NCI-H1930 (cell line): ENCODE measurements at regions not wholly inside any gene's neighbourhood (a gene's known extent, or its start where the extent isn't known, plus 50 kb on each side); places are given as distances from the start of the nearest gene placed in this dataset.

Source experiments
- DNase-seq, 2 experiments: peaks; one replicate each; lab custom pipeline; 2025; lab: John Stamatoyannopoulos, UW

DNA sequence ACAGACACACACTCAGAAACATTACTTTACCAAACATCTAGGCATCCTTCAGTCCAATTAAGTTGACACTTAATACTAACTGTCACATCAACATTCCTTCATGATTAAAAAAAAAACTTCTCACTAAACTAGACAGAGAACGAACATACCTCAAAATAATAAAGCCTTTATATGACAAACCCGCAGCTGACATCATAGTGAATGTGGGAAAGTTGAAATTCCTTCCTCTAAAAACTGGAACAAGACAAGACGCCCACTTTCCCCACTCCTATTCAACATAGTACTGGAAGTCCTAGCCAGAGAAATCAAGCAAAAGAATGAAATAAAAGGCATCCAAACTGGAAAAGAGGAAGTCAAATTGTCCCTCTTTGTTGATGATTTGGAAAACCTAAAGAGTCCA is 96.9 kb upstream of the PPP1R9A start:
- no peak for DNase-seq

DNA sequence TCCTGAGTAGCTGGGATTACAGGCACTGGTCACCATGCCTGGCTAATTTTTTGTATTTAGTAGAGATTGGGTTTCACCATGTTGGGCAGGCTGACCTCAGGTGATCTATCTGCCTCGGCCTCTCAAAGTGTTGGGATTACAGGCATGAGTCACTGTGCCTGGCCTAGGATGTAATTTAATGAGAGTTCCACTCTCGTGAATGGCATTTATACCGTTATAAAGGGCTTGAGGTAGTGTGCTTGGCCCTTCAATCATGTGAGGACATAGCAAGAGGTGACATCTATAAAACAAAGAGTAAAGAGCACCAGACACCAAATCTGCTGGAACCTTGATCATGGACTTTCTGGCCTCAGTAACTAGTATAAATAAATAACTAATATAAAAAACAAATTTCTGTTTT is 93.5 kb upstream of the PPP1R9A start:
- no peak for DNase-seq

DNA sequence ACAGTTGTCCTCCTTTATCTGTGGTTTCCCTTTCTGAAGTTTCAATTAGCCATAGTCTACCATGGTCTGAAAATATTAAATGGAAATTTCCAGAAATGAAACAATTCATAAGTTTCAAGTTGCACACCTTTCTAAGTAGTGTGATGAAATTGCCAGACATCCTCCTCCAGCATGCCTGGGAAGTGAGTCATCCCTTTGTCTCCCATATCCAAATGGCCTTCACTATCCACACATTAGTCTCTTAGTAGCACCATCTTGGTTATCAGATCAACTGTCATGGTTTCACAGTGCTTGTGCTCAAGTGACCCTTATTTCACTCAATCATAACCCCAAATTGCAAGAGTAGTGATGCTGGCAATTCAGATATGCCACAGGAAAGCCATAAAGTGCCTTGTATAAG is 83.4 kb upstream of the PPP1R9A start:
- peak in 1 of 2 experiments; percentile 35 for DNase-seq

DNA sequence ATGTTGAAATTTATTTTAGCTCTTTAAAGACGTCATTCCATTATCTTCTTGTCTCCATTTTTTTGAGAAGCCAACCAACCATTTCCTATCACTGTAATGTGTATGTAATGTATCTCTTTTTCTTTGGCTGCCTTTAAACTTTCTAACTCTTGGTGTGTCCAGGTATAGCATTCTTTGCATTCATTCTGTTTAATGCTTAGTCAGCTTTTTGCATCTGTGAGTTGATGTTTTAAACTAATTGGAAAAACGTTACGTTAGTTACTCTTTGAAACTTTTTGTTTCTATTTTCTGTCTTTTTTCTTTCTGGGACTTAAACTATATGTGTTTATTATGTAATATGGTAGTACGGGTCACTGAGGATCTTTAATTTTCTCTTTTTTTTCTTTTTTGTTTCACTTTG is 77.4 kb upstream of the PPP1R9A start:
- DNase-seq = no peak

DNA sequence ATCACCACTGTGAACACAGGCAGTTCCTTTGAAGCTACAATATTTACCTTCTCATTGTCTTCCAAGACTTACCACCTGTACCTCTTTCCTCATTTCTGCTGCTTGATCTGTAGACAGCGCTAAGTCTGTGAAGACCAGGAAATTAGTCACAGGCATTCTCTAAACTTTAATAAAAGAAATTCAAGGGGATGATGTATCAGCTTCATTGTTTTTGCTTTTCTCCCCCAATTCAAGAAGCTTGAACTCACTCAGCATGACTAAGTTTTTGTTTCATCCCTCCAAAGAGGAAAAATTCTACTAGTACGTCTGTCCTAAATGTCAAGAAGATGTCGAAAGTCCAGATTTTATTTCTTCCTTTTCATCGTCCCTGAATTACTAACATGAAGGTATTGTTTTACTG is 75.3 kb upstream of the PPP1R9A start:
- DNase-seq = no peak

DNA sequence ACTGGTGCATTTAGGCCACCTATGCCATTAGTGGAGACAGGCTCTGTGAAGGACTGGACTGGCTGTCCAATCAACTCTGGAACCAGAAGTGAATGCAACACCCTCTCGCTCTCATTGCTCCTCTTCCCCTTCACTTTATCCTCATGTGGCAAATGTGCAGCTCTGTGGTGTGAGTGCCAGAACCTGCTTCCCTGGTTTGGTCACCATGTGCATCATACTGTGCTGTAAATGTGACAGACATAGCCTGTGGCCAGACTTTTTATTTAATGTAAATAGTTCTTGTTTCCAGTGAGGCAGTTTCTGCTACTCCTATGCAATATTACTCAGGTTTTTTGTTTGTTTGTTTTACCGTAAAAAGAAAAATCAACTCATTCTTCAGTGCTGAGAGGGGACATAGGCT is 73.0 kb upstream of the PPP1R9A start:
- DNase-seq = no peak

DNA sequence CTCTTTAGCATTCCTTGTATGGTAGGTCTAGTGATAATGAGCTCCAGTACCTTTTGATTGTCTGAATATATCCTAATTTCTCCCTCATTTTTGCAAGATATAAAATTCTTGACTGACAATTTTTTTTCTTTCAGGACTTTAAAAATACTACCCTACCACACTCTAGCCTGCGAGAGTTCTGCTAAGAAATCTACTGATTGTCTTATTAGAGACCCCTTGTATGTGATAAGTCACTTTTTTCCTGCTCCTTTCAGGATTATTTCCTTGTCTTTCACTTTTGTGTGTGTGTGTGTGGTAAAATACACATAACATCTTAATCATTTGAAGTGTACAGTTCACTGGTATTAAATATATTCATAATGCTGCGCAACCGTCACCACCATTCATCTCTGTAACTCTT is 68.7 kb upstream of the PPP1R9A start:
- DNase-seq = no peak

DNA sequence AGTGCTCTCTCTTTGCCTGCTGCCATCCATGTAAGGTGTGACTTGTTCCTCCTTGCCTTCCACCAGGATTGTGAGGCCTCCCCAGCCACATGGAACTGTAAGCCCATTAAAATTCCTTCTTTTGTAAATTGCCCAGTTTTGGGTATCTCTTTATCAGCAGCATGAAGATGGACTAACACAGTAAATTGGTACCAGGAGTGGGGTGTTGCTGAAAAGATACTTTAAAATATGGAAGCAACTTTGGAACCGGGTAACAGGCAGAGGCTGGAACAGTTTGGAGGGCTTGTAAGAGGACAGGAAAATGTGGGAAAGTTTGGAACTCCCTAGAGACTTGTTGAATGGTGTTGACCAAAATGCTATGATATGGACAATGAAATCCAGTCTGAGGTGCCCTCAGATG is 63.8 kb upstream of the PPP1R9A start:
- no peak for DNase-seq

DNA sequence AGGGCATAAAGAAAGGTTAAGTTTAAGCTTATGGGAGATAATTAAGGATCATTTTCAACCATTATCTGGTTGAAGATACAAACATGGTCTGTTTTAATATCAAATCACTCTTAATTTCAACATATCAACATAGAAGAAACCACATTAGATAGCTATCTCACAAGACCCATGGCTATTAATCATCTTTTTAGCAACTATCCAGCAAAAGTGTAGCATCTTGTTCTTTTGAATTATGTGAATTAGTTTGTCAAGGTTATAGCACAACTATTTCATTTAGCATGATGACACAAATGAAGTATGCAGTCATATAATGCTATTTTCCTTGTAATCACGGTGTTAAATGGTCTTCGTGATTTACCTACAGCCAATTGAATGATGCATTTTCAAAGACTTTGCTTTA is 58.9 kb upstream of the PPP1R9A start:
- no peak for DNase-seq

DNA sequence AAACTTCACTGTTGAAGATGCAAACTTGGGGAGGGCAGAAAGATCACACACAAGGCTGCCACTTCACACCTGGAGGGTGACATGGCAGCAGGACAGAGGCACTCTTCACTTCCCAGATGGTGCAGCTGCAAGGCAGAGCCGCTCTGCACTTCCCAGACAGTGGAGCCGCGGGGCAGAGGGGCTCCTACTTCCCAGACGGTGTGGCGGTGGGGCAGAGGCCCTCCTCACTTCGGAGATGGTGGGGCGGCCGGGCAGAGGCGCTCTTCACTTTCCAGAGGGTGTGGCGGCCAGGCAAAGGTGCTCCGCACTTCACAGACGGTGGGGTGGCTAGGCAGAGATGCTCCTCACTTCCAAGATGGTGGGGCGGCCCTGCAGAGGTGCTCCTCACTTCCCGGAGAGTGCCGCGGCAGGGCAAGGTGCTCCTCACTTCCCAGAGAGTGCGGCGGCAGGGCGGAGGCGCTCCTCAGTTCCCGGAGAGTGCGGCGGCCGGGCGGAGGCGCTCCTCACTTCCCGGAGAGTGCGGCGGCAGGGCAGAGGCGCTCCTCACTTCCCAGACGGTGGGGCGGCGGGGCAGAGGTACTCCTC is 58.3 kb upstream of the PPP1R9A start:
- DNase-seq = no peak

DNA sequence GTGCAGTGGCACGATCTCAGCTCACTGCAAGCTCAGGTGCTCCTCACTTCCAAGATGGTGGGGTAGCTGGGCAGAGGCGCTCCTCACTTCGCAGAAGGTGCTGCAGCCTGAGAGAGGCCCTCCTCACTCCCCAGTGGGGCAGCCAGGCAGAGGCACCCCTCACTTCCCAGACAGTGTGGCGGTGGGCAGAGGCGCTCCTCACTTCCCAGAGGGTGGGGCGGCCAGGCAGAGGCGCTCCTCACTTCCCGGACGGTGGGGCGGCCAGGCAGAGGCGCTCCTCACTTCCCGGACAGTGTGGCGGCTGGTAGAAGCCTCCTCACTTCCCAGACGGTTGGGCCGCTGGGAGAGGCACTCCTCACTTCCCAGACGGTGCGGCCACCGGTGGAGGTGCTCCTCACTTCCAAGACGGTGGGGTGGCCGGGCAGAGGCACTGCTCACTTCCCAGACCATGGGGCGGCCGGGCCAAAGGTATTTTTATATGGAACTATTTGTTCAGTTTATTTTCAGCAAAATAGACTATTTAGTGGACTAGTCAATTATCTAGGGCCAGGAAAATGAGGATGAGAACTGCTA is 57.7 kb upstream of the PPP1R9A start:
- DNase-seq = no peak

DNA sequence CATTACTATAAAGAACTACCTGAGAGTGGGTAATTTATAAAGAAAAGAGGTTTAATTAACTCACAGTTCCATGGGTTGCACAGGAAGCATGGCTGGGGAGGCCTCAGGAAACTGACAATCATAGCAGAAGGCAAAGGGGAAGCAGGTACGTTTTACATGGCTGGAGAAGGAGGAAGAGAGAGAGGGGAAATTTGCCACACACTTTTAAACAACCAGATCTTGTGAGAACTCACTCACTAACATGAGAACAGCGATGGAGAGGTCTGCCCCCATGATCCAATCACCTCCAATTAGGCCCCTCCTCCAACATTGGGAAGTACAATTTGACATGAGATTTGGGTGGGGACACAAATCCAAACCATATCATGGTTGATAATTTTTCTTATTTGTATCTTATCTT is 51.8 kb upstream of the PPP1R9A start:
- no peak for DNase-seq

DNA sequence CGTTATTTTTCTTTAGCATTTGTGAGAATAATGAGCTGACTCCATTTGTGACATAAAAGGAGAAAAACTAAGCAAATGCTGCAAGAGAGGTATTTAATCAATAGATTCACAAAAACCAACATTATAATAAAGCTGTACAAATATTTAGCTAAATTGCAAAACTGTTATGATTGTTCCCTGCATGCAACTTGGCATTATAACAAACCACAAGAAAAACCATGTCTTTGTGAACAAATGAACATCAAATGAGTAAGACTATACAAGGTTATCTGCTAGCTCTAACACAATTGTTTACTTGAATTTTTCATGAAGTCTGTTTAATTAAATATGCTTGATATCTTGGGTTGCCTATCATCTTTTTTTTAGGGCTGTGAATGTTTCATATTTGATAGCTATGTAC is 50.8 kb upstream of the PPP1R9A start:
- no peak for DNase-seq
